HCT116 (cell line): ENCODE measurements at regions not wholly inside any gene's neighbourhood (a gene's known extent, or its start where the extent isn't known, plus 50 kb on each side); places are given as distances from the start of the nearest gene placed in this dataset.

ENCODE experiments used
- ATAC-seq: fragments of 200-7000 bp; cut with Tn5 transposase; 2 replicates; pipeline ENCODE4 v1.9.1; 2020; ENCODE audit warnings: mild to moderate bottlenecking, moderate library complexity
- BruUV-seq: library from RNA; stranded (reverse); fragments of 400-500 nt; replicated peaks from 2 replicates; lab custom pipeline; 2021; lab: Mats Ljungman, UMichigan
- CTCF ChIA-PET: fragments of 300-600 bp; sonication (Branson Sonifier 250); formaldehyde crosslinking; loops from one replicate; lab custom pipeline; 2021; ENCODE audit warnings: antibody characterized with exemption; lab: Charles Lee
- POLR2A ChIA-PET: fragments of 300-600, 350-600 bp; sonication (Branson Sonifier 250); formaldehyde crosslinking; loops from one replicate; lab custom pipeline; 2021; ENCODE audit warnings: antibody characterized with exemption; lab: Charles Lee
- RAD21 ChIA-PET, 2 experiments: fragments of 300-600 bp; sonication (Branson Sonifier 250); formaldehyde crosslinking; loops; one replicate each; lab custom pipeline; 2023; ENCODE audit warnings: low total read pairs in 2 of 2; ENCODE audit not compliant: uncharacterized antibody in 2 of 2, unreplicated experiment in 2 of 2, low non-redundant PET in 1 of 2; lab: Charles Lee
- DNase-seq: peaks from one replicate; pipeline ENCODE4 v3.0.0-alpha.2; 2010; ENCODE audit warnings: low read depth, low spot score
- H2AFZ ChIP-seq: fragments of 200-600 bp; shearing (Covaris generic), sonication (generic); 2 replicates; pipeline ENCODE4 v1.6.1; 2017; ENCODE audit warnings: low read depth, mixed run types, mixed read lengths, antibody characterized with exemption, low read length; ENCODE audit not compliant: poor library complexity, severe bottlenecking
- H3K27ac ChIP-seq: 2 replicates; pipeline ENCODE4 v1.5.1; 2012; ENCODE audit warnings: low read depth, low read length
- H3K27me3 ChIP-seq: fragments of 200-600 bp; sonication (generic); 2 replicates; pipeline ENCODE4 v1.6.1; 2016; ENCODE audit warnings: mixed run types, low read length, mixed read lengths; ENCODE audit not compliant: insufficient read depth
- H3K36me3 ChIP-seq, 2 experiments: fragments of 200-500 bp in 1 of 2; fragments of 200-600 bp in 1 of 2; sonication (Bioruptor generic) in 1 of 2; sonication (generic) in 1 of 2; 2 replicates each; pipeline versions ENCODE4 v1.5.1 to v1.6.1; 2014 to 2016; ENCODE audit warnings: low read length in 2 of 2, inconsistent platforms in 1 of 2, mixed read lengths in 1 of 2, mixed run types in 1 of 2; ENCODE audit not compliant: insufficient read depth in 2 of 2, control insufficient read depth in 1 of 2
- H3K4me1 ChIP-seq, 2 experiments: fragments of 200-600 bp in 1 of 2; sonication (generic) in 1 of 2; 2 replicates each; pipeline versions ENCODE4 v1.5.1 to v1.6.1; 2012 to 2017; ENCODE audit warnings: low read length in 2 of 2, inconsistent platforms in 1 of 2, mild to moderate bottlenecking in 1 of 2, mixed read lengths in 1 of 2, mixed run types in 1 of 2, moderate library complexity in 1 of 2; ENCODE audit not compliant: insufficient read depth in 2 of 2, control insufficient read depth in 1 of 2
- H3K4me2 ChIP-seq: fragments of 200-600 bp; sonication (generic); 2 replicates; pipeline ENCODE4 v1.6.1; 2017; ENCODE audit warnings: mixed run types, low read length, mixed read lengths
- H3K4me3 ChIP-seq, 2 experiments: fragments of 200-600 bp in 1 of 2; sonication (generic) in 1 of 2; replicated peaks in 1 of 2; 2 replicates each; pipeline ENCODE4 v1.5.1; 2011 to 2016; ENCODE audit warnings: low read length in 2 of 2, control low read depth in 1 of 2, low read depth in 1 of 2, mild to moderate bottlenecking in 1 of 2, mixed read lengths in 1 of 2, mixed run types in 1 of 2
- H3K79me2 ChIP-seq: fragments of 200-600 bp; sonication (generic); 2 replicates; pipeline ENCODE4 v1.6.1; 2017; ENCODE audit warnings: mild to moderate bottlenecking, mixed run types, low read length, moderate library complexity, mixed read lengths; ENCODE audit not compliant: insufficient read depth
- H3K9ac ChIP-seq: fragments of 200-600 bp; sonication (generic); 2 replicates; pipeline ENCODE4 v1.6.1; 2016; ENCODE audit warnings: low read length, mixed read lengths
- H3K9me2 ChIP-seq: fragments of 200-600 bp; sonication (generic), shearing (Covaris generic); 2 replicates; pipeline ENCODE4 v1.6.1; 2017; ENCODE audit warnings: mixed run types, mild to moderate bottlenecking, moderate library complexity; ENCODE audit not compliant: insufficient read depth
- H3K9me3 ChIP-seq, 2 experiments: fragments of 200-500 bp in 1 of 2; fragments of 200-600 bp in 1 of 2; sonication (Bioruptor generic) in 1 of 2; sonication (generic) in 1 of 2; 2 replicates each; pipeline ENCODE4 v1.6.1; 2014 to 2017; ENCODE audit warnings: low read length in 2 of 2, mixed read lengths in 2 of 2, inconsistent platforms in 1 of 2, low read depth in 1 of 2, mild to moderate bottlenecking in 1 of 2, mixed run types in 1 of 2, moderate library complexity in 1 of 2; ENCODE audit not compliant: control insufficient read depth in 1 of 2, insufficient read depth in 1 of 2
- H4K20me1 ChIP-seq: fragments of 200-600 bp; sonication (generic), shearing (Covaris generic); 2 replicates; pipeline ENCODE4 v1.6.1; 2017; ENCODE audit warnings: mixed run types, mild to moderate bottlenecking, moderate library complexity; ENCODE audit not compliant: insufficient read depth
- ATF3 ChIP-seq: IDR thresholded peaks from 2 replicates; pipeline ENCODE4 v1.6.1; 2012
- CEBPB ChIP-seq: IDR thresholded peaks from 2 replicates; pipeline ENCODE4 v1.6.1; 2012; ENCODE audit warnings: low read depth
- FOSL1 ChIP-seq: IDR thresholded peaks from 2 replicates; pipeline ENCODE4 v1.6.1; 2012; ENCODE audit warnings: low read depth
- MAX ChIP-seq: IDR thresholded peaks from 2 replicates; pipeline ENCODE4 v1.6.1; 2012
- REST ChIP-seq: IDR thresholded peaks from 2 replicates; pipeline ENCODE4 v1.6.1; 2012; ENCODE audit warnings: low read depth
- SIN3A ChIP-seq: IDR thresholded peaks from 2 replicates; pipeline ENCODE4 v1.6.1; 2012; ENCODE audit warnings: low read depth
- SP1 ChIP-seq: IDR thresholded peaks from 2 replicates; pipeline ENCODE4 v1.6.1; 2012; ENCODE audit warnings: low read depth
- SRF ChIP-seq: IDR thresholded peaks from 2 replicates; pipeline ENCODE4 v1.6.1; 2012; ENCODE audit warnings: low read depth
- YY1 ChIP-seq: IDR thresholded peaks from 2 replicates; pipeline ENCODE4 v1.6.1; 2011; ENCODE audit warnings: low read length, low read depth, moderate library complexity, mild to moderate bottlenecking; ENCODE audit not compliant: insufficient replicate concordance; ENCODE audit errors: extremely low read depth
- ZFX ChIP-seq: fragments of 450-650 bp; IDR thresholded peaks from 2 replicates; pipeline ENCODE4 v1.6.1; 2017
- ZNF274 ChIP-seq: fragments of 200-500 bp; sonication (Bioruptor generic); IDR thresholded peaks from 2 replicates; pipeline ENCODE4 v1.6.1; 2014; ENCODE audit warnings: mild to moderate bottlenecking, low read depth, low read length, inconsistent platforms
- intact Hi-C: fragments of 100-400 bp; cut with micrococcal nuclease; formaldehyde crosslinking; loops from 2 replicates; pipeline ENCODE4 v1.10.0; 2022

- H3K4me1 ChIP-seq = no peaks in the 10 kb centered on the region
- peaks cover 7 to 12% of the 10 kb centered on the region in 2 experiments; a peak in 2 of 4 replicates for H3K9me3 ChIP-seq
- no peaks in the 10 kb centered on the region for H3K79me2 ChIP-seq
- H3K4me3 ChIP-seq = no peak overlapping the region
- no TSS peak for BruUV-seq
- CTCF ChIA-PET = no interaction called here
- no peaks in the 10 kb centered on the region for H3K9me2 ChIP-seq
- H3K9ac ChIP-seq = no peak overlapping the region
- no peak overlapping the region for H3K4me2 ChIP-seq
- RAD21 ChIA-PET = no interaction called here
- H2AFZ ChIP-seq = no peak overlapping the region
- intact Hi-C loops = no loop called here
- H4K20me1 ChIP-seq = no peaks in the 10 kb centered on the region
- no peak overlapping the region for H3K27ac ChIP-seq
- POLR2A ChIA-PET = no interaction called here
- DNase-seq (no peak), ATAC-seq (no peak)
- no peak for TF ChIP-seq YY1
- no peak for TF ChIP-seq SRF
- no peak for TF ChIP-seq REST
- TF ChIP-seq ZFX = no peak
- TF ChIP-seq MAX = no peak
- TF ChIP-seq CEBPB = no peak
- no peak for TF ChIP-seq SIN3A
- no peak for TF ChIP-seq ATF3
- TF ChIP-seq FOSL1 = no peak
- TF ChIP-seq ZNF274 = no peak
- no peak for TF ChIP-seq SP1
- H3K36me3 ChIP-seq = no peaks in the 10 kb centered on the region
- H3K27me3 ChIP-seq = no peaks in the 10 kb centered on the region
Measured at GRCh38 chr19:28577233-28577632, 635.7 kb downstream of the UQCRFS1 start.
